Panc1 (cell line): ENCODE measurements at regions not wholly inside any gene's neighbourhood (a gene's known extent, or its start where the extent isn't known, plus 50 kb on each side); places are given as distances from the start of the nearest gene placed in this dataset.

ENCODE experiments used
- POLR2AphosphoS5 ChIP-seq: IDR thresholded peaks from 2 replicates; pipeline ENCODE4 v1.6.1; 2012; ENCODE audit warnings: mild to moderate bottlenecking, low read depth, low read length, moderate library complexity
- REST ChIP-seq, 2 experiments: IDR thresholded peaks; 2 replicates each; pipeline ENCODE4 v1.6.1; 2011 to 2012; ENCODE audit warnings: low read depth in 2 of 2, control low read depth in 1 of 2, low read length in 1 of 2, mild to moderate bottlenecking in 1 of 2, moderate library complexity in 1 of 2; ENCODE audit not compliant: insufficient read depth in 1 of 2
- SIN3A ChIP-seq: IDR thresholded peaks from 2 replicates; pipeline ENCODE4 v1.6.1; 2012; ENCODE audit warnings: low read depth, mild to moderate bottlenecking, low read length, moderate library complexity, borderline replicate concordance; ENCODE audit not compliant: insufficient read depth
- TCF7L2 ChIP-seq: IDR thresholded peaks from 2 replicates; pipeline ENCODE4 v1.6.1; 2011; ENCODE audit warnings: mild to moderate bottlenecking, low read depth, low read length, inconsistent platforms
- TF ChIP-seq, protein P1 (sequence below): fragments of 450-650 bp; IDR thresholded peaks from 2 replicates; pipeline ENCODE4 v1.5.1; 2017; ENCODE audit warnings: mild to moderate bottlenecking

DNA sequence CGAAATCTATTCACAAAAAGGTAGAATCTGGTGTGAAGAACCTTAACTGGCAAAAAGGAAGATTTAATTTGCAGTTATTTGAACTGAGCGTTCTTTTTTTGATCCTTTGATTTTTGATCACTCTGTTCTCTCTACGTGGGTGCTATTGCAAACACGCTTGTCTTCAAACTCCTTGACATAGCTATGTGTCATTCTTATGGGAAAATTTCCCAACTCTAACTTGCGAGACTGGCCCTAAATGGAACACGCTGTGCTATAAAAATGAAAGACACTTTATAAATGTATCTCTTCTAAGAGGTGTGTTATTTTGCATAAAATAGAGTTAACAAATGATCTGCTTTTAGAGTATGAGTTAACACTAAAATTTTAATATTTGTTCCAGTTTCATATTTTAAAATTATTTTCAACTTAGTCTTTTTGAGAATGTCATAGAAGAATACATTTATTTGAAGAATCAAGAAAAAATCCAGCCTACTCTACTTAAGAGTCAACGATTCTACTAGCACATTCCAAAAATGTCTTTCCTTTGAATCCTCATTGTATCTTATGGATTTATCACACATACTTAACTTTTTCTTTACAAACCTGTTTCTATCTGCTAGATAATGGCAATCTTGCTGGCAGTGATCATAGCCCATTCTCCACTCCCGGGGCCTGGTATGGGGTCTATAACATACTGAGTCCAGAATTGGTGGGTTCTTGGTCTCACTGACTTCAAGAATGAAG lies 610.0 kb upstream of the TBL1XR1 start:
- TF ChIP-seq, protein P1, sequence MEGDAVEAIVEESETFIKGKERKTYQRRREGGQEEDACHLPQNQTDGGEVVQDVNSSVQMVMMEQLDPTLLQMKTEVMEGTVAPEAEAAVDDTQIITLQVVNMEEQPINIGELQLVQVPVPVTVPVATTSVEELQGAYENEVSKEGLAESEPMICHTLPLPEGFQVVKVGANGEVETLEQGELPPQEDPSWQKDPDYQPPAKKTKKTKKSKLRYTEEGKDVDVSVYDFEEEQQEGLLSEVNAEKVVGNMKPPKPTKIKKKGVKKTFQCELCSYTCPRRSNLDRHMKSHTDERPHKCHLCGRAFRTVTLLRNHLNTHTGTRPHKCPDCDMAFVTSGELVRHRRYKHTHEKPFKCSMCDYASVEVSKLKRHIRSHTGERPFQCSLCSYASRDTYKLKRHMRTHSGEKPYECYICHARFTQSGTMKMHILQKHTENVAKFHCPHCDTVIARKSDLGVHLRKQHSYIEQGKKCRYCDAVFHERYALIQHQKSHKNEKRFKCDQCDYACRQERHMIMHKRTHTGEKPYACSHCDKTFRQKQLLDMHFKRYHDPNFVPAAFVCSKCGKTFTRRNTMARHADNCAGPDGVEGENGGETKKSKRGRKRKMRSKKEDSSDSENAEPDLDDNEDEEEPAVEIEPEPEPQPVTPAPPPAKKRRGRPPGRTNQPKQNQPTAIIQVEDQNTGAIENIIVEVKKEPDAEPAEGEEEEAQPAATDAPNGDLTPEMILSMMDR, result no peak
- no peak for TF ChIP-seq POLR2AphosphoS5
- no peak for TF ChIP-seq SIN3A
- no peak for TF ChIP-seq REST (IDR thresholded peaks at IDR 0.05; ENCODE audit: insufficient read depth in 1 of 2, low read depth in 2 of 2, low read length in 1 of 2)
- no peak for TF ChIP-seq TCF7L2
